ENCODE measurements at regions not wholly inside any gene's neighbourhood (a gene's known extent, or its start where the extent isn't known, plus 50 kb on each side); places are given as distances from the start of the nearest gene placed in this dataset.
A peak's percentile ranks its signal among the peaks of the same experiment; 100 is the strongest.

DNA sequence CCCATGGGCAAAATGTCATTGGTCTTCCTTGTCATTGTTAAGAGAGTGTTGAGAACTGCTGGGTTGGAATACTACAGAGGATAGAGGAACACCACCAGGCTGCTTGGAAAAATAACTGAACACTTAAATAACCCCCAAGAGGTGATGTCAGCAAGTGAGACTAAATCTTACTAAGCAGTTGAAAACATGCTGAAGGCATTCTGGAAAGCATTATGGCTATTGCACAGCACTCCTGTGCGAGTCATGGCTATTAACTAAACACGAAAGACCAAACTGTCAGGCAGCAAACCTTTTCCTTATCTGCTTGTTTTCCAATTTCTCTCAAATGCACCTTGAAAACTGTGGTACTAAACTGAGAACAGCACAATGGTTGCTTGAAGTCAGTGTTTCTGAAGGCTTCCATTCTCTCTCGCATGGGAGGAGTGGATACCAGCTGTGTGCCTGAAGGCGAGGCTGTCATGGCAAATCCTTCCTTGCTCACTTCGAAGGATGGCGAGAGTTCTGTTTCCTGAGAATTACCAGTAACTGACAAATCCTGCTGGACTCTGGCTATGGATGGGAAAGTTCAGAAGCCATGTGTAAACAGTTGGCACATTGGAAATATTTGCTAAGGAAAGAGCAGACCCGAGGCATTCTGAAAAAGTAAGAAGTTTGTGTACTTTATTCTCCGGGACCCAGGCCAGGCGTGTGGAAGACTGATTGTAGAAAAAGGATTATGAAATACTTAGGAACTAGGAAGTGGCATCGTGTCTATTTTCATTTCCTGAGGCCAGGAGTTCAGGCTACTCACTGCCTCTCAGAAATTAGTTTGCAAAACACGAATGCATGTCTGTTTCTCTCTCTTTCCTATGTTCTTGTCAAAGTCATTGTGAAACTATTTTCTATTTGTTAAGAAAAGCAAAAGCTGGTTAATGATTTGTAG, 182.1 kb downstream of the DMRT2 start:
- CTCF ChIA-PET, result no interaction called here
- Histone ChIP-seq H3K4me3 (no peak overlapping the region), H3K4me2 (peak overlapping the region; percentile 47), H3K4me1 (no peaks in the 10 kb centered on the region), H3K9me3 (no peaks in the 10 kb centered on the region), H3K27ac (no peak overlapping the region)
- ATAC-seq (peak; percentile 50 to 76; a peak in 5 of 6 replicates), FAIRE-seq (peak; percentile 77), DNase-seq (ENCODE audit: low read depth in 1 of 2, low spot score in 1 of 2) (peak; percentile 6 to 66)
- WGBS (ENCODE audit: missing lambda C conversion rate), result 4% methylated on average over 11 of the region's 11 CpGs
- TF ChIP-seq HOXB5 (CRISPR knock-in tag; IDR thresholded peaks at IDR 0.05), result no peak
- 0 out of 4 replicates have a peak, but pooled peaks of 1 of the 2 experiments have one; percentile 17 for TF ChIP-seq CEBPB (IDR thresholded peaks at IDR 0.05)
- POLR2A ChIA-PET, result no interaction called here

DNA sequence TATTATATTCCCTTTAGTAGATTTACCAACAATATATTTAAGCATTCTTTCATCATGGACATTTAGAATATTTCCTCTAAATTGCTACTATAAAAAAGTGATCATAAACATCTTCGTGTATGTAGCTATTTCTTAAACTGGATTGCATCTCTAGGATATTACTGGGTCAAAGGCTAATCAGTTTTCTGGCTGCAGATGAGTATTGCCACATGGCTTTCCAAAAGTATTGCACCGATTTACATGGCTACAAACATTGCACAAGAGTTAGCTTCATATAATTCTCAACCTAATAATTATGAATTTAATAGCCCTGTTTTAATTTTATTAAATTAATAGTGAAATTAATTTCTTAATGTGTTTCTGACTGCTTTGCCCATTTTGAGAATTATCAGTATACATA, 183.4 kb downstream of the DMRT2 start:
- no peak overlapping the region for H3K4me3 ChIP-seq
- H3K4me2 ChIP-seq, result no peak overlapping the region
- POLR2A ChIA-PET, result no interaction called here
- H3K4me1 ChIP-seq, result no peaks in the 10 kb centered on the region
- H3K9me3 ChIP-seq, result no peaks in the 10 kb centered on the region
- no peak overlapping the region for H3K27ac ChIP-seq
- 17% methylated on average over 2 of the region's 2 CpGs for WGBS (ENCODE audit: missing lambda C conversion rate)
- TF ChIP-seq MAFK (IDR thresholded peaks at IDR 0.05; ENCODE audit: partially characterized antibody), result no peak
- TF ChIP-seq POLR2AphosphoS2 (conservative IDR thresholded peaks at IDR 0.05; ENCODE audit: low read length), result no peak
- no peak for TF ChIP-seq FOSB (CRISPR knock-in tag; IDR thresholded peaks at IDR 0.05)
- TF ChIP-seq, protein P1, sequence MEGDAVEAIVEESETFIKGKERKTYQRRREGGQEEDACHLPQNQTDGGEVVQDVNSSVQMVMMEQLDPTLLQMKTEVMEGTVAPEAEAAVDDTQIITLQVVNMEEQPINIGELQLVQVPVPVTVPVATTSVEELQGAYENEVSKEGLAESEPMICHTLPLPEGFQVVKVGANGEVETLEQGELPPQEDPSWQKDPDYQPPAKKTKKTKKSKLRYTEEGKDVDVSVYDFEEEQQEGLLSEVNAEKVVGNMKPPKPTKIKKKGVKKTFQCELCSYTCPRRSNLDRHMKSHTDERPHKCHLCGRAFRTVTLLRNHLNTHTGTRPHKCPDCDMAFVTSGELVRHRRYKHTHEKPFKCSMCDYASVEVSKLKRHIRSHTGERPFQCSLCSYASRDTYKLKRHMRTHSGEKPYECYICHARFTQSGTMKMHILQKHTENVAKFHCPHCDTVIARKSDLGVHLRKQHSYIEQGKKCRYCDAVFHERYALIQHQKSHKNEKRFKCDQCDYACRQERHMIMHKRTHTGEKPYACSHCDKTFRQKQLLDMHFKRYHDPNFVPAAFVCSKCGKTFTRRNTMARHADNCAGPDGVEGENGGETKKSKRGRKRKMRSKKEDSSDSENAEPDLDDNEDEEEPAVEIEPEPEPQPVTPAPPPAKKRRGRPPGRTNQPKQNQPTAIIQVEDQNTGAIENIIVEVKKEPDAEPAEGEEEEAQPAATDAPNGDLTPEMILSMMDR (IDR thresholded peaks at IDR 0.05), result no peak
- TF ChIP-seq, protein P2, sequence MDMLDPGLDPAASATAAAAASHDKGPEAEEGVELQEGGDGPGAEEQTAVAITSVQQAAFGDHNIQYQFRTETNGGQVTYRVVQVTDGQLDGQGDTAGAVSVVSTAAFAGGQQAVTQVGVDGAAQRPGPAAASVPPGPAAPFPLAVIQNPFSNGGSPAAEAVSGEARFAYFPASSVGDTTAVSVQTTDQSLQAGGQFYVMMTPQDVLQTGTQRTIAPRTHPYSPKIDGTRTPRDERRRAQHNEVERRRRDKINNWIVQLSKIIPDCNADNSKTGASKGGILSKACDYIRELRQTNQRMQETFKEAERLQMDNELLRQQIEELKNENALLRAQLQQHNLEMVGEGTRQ (IDR thresholded peaks at IDR 0.05), result no peak
- no peak for TF ChIP-seq ZC3H11A (IDR thresholded peaks at IDR 0.05)
- TF ChIP-seq, protein P3, sequence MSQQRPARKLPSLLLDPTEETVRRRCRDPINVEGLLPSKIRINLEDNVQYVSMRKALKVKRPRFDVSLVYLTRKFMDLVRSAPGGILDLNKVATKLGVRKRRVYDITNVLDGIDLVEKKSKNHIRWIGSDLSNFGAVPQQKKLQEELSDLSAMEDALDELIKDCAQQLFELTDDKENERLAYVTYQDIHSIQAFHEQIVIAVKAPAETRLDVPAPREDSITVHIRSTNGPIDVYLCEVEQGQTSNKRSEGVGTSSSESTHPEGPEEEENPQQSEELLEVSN (IDR thresholded peaks at IDR 0.05; ENCODE audit: borderline replicate concordance, low read depth), result no peak
- TF ChIP-seq, protein P4, sequence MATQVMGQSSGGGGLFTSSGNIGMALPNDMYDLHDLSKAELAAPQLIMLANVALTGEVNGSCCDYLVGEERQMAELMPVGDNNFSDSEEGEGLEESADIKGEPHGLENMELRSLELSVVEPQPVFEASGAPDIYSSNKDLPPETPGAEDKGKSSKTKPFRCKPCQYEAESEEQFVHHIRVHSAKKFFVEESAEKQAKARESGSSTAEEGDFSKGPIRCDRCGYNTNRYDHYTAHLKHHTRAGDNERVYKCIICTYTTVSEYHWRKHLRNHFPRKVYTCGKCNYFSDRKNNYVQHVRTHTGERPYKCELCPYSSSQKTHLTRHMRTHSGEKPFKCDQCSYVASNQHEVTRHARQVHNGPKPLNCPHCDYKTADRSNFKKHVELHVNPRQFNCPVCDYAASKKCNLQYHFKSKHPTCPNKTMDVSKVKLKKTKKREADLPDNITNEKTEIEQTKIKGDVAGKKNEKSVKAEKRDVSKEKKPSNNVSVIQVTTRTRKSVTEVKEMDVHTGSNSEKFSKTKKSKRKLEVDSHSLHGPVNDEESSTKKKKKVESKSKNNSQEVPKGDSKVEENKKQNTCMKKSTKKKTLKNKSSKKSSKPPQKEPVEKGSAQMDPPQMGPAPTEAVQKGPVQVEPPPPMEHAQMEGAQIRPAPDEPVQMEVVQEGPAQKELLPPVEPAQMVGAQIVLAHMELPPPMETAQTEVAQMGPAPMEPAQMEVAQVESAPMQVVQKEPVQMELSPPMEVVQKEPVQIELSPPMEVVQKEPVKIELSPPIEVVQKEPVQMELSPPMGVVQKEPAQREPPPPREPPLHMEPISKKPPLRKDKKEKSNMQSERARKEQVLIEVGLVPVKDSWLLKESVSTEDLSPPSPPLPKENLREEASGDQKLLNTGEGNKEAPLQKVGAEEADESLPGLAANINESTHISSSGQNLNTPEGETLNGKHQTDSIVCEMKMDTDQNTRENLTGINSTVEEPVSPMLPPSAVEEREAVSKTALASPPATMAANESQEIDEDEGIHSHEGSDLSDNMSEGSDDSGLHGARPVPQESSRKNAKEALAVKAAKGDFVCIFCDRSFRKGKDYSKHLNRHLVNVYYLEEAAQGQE (IDR thresholded peaks at IDR 0.05), result no peak
- TF ChIP-seq CEBPB (IDR thresholded peaks at IDR 0.05), result no peak
- TF ChIP-seq, protein P5, sequence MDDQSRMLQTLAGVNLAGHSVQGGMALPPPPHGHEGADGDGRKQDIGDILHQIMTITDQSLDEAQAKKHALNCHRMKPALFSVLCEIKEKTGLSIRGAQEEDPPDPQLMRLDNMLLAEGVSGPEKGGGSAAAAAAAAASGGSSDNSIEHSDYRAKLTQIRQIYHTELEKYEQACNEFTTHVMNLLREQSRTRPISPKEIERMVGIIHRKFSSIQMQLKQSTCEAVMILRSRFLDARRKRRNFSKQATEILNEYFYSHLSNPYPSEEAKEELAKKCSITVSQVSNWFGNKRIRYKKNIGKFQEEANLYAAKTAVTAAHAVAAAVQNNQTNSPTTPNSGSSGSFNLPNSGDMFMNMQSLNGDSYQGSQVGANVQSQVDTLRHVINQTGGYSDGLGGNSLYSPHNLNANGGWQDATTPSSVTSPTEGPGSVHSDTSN (IDR thresholded peaks at IDR 0.05), result no peak
- no peak for TF ChIP-seq FOSL2 (IDR thresholded peaks at IDR 0.05)
- TF ChIP-seq FOSL2 (CRISPR knock-in tag; IDR thresholded peaks at IDR 0.05), result no peak
- no peak for TF ChIP-seq KDM1A (IDR thresholded peaks at IDR 0.05; ENCODE audit: low read depth)
- no peak for TF ChIP-seq RNF2 (IDR thresholded peaks at IDR 0.05; ENCODE audit: borderline replicate concordance, low read depth)
- TF ChIP-seq NR3C1 (IDR thresholded peaks at IDR 0.05), result no peak
- no peak for TF ChIP-seq EHF (CRISPR knock-in tag; IDR thresholded peaks at IDR 0.05)
- TF ChIP-seq RARB (CRISPR knock-in tag; IDR thresholded peaks at IDR 0.05), result no peak
- no peak for TF ChIP-seq JUN (IDR thresholded peaks at IDR 0.05)
- no peak for TF ChIP-seq NPAS2 (CRISPR knock-in tag; IDR thresholded peaks at IDR 0.05; ENCODE audit: borderline replicate concordance)
- no peak for TF ChIP-seq ZFP36 (IDR thresholded peaks at IDR 0.05; ENCODE audit: borderline replicate concordance, partially characterized antibody)
- no peak for ATAC-seq
- FAIRE-seq, result no peak
- CTCF ChIA-PET, result interaction anchor here (0.6 kb wide), 1 partner anchor 288 kb away, joined by 4 read pairs; no protein-coding TSS in a partner anchor
- no peak for DNase-seq (ENCODE audit: low read depth in 1 of 2, low spot score in 1 of 2)

All from A549 (cell line).